T-helper 1 cell treated with Interleukin-12 subunit alpha and Interleukin-12 subunit beta and Interleukin-4 antibody, amounts not matched to agents 30 ng/mL and 1 ng/mL, for 36 hours (primary cell): ENCODE measurements at regions not wholly inside any gene's neighbourhood (a gene's known extent, or its start where the extent isn't known, plus 50 kb on each side); places are given as distances from the start of the nearest gene placed in this dataset.

ENCODE experiments used
- intact Hi-C: fragments of 100-400 bp; cut with micrococcal nuclease; formaldehyde crosslinking; loops from one replicate; pipeline ENCODE4 v1.15.1; 2024

DNA sequence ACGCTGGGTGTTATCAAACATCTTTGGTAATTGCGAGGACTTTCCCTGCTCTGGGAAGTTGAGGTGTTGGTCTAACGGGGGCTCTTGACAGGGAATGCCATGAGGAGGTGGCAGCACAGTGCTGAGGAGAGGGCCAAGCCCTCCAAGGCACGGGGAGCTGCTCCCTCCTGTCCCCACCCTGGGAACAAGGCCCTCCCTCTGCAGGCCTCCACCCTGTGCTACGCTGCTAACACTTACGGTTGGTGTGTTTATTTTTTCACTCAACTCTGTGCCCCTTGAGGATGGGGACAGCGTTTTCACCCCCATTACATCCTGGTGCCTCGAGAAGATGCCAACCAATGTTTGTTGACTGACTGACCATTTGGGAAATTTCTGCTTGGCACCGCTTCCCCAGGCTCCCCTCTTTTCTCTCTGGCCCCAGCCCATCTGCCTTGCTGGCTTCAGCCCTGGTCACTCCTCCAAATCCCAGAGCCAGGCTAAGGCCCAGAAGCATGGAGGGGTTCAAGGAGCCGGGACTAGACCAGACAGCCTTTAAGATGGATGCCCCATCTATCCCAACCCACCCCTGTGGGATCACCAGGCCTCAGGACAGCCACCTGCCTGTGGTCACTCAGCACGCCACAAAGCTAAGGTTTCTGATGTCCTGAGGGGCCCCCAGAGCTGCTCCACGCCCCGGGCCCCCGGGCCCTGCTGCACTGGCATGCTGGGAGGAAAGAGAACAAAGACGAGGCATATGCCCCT, 125.7 kb downstream of the BARX1 start:
- intact Hi-C loops: no loop called here

DNA sequence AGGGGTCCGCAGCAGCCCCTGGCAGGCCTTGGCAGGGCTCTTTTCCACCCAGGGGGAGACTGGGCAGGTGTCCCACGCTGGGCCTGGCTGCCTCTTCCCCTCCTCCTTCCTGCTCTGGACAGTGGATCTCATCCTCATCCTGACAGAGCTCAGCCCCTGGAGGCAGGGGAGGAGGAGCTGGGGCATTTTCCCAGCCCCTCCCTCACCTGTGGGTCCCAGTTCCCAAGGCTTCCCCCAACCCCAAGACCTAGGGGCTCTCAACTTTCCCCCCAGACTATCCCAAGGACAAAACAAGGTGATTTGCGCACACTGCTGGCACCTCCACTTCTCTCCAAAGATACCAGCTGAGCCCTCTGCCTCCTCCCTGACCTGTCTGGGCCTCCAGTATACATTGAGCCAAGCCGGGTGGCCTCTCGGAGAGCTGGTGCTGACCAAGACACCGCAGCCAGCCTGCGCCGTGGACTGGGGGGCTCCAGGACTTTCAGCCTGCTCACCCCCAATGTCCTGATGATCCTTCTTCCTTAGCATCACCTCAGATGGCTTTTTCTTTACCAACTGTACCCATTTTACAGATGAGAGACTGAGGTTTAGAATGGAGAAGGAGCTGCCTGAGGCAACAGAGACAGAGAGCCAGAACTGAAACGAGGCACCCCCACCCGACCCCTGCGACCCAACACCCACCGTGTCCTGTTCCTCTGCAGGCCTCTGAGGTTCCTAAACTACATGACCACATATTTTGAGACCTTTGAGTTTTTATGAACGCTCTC, 126.6 kb downstream of the BARX1 start:
- intact Hi-C loops: no loop called here

DNA sequence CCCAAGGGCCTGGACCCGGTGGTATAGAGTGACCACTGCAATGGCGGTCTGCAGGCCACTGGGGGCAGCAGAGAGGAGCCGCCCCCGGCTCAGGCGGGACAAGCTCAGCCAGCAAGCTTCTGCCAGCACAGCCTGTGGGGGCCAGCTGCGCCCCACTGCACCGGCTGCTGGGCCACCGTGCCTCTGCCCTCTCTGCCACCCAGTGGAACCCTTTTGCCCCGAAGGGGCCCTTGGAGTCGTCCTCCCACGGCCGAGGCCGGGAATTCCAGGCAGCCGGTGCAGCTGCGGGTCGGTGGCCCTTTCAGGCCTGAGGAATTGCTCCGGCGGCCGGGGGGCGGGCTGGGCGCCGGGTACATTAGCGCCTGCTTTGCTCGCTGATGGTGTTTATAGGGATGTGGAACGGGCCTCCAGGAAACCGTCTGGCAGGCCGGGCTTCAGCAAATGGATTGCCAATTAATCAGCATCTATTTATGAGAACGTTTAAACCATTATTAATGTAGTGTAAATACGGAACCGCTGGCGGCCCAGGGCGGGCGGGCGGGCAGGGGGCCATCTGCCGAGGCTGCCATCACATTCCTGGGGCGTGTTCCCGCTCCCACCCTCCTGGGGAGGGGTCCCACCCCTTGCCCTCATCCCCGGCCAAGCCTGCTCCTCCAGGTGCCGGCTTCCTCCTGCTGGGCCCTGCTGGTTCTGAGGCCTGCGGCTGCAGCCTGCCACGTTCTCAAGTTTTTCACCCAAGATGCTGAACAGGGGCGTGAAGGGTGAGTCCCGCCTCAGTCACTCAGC, 127.4 kb downstream of the BARX1 start:
- intact Hi-C loops: no loop called here

DNA sequence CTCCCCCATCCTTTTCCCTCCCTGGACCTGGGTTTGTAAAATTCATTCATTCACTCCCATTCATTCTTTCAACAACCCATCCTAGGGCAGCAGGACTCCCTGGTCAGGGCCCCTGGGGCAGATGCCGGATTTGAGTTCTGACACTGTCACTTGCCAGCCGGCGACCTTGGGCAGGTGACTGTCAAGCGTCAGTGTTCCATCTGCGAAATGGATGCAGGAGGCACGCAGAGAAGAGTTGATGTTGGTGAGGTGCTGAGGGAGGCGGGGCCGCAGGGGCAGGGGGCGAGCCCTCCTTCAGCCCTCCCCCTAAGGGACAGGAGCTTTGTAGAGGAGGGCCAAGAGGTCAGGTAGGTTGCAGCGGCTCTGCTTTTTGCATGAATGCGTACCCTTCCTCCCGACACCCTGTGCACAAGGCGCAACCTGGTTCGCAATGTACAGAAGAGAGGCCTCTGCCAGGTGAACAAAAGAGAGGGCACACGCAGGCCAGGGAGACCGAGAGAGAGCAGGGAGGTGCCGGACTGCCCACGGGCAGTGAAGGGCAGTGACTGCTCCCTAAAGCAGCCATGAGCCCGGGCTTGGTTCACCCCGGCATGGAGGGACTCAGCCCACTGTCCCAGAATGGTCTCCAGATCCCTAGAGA, 128.1 kb downstream of the BARX1 start:
- intact Hi-C loops: loop anchor here (1.0 kb wide), 2 partner anchors 136 to 175 kb away; no protein-coding TSS in a partner anchor

DNA sequence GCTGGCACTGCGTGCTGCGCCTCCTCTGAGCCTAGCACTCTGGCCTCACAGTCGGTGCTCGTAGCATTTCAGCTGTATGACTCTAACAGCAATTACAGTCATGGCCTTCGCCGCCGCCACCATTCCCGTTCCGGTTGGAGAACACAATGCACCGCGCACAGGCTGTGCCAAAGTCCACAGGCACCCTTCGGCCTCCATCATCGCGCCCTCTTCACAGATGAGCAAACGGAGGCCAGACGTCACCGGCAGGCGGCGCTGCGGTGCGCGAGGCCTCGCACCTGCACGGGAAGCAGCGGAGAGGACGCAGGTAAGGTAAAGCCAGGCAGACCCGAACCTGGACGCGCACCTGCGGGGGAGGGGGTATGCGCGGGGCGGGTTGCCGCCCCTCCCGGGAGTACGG, 128.9 kb downstream of the BARX1 start:
- intact Hi-C loops: loop anchor here (1.0 kb wide), 2 partner anchors 137 to 176 kb away; no protein-coding TSS in a partner anchor

DNA sequence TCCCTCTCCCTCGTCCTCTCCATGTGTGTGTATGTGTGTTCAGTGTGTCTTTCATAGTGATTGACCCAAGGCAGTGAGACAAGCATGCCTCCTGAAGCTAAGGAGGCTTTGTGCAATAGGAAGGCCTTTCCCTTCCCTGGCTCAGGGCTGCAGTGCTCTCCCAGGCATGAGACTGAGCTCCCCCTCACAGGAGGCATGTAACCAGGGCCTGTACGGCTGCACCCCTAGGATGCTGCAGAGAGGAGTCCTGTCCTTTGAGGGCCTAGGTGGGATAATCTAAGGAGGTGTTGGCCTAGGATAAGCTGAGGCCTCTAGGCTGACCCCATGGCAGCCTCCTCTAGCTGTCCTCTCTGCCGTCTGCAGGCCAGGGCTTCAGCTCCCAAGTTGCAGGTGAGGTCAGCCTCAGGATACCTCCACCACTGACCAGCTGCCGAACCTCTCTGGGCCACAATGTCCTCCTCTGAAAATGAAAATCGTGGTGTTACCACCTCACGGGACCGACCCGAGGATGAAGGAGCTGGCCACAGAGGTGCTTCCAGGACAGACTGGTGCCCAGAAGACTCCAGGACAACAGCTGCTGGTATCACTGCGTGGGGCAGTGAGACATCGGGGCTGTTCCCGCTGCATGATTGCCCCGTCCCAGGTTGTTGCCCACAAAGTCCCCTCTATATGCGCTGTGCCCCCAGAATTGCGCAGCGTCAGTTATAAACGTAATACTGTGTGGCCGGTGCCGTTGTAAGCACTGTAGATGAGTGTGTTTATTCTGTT, 129.6 kb downstream of the BARX1 start:
- intact Hi-C loops: loop anchor here (1.0 kb wide), 2 partner anchors 138 to 177 kb away; no protein-coding TSS in a partner anchor

DNA sequence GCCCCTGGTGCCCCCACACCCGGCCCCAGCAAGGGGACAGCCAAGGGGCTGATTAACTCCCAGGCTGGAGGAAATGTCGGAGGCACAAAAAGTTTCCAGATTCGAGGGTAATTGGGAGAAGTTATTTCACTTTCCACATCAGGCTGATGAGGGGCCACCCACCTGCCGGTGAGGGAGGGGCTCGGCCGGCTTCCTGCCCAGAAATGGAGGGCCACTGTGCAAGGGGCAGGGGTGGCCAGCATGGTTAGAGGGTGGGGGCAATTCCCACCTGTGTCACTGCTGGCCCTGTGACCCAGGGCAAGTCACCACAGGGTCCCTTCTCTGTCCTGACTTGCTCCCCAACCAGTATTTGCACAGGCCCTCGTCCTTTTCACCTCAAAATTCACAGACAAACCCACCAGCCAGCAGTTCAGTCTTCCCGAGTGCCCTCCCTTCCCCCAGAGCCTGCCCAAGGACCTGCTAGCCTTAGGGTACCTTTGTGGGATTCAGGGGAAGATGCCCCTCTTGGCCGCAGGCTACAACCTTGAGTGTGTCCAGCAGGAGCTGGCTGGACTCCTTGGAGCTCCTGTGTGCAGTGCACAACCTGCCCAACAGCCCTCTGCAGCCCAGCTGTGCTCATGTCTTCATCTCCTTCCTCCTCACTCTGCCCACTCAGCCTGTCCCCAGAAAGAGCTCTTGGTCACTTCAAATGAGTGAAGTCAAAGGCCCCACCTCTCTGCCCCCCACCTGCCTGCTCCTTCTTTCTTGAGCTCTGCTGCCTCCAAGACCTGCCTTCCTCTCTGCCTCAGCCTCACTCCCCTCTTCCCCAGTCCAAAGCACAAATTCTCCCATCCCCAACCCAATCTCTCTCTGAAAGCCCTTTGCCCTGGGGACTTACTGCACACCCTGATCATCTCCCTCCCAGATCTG, 130.5 kb downstream of the BARX1 start:
- intact Hi-C loops: no loop called here

DNA sequence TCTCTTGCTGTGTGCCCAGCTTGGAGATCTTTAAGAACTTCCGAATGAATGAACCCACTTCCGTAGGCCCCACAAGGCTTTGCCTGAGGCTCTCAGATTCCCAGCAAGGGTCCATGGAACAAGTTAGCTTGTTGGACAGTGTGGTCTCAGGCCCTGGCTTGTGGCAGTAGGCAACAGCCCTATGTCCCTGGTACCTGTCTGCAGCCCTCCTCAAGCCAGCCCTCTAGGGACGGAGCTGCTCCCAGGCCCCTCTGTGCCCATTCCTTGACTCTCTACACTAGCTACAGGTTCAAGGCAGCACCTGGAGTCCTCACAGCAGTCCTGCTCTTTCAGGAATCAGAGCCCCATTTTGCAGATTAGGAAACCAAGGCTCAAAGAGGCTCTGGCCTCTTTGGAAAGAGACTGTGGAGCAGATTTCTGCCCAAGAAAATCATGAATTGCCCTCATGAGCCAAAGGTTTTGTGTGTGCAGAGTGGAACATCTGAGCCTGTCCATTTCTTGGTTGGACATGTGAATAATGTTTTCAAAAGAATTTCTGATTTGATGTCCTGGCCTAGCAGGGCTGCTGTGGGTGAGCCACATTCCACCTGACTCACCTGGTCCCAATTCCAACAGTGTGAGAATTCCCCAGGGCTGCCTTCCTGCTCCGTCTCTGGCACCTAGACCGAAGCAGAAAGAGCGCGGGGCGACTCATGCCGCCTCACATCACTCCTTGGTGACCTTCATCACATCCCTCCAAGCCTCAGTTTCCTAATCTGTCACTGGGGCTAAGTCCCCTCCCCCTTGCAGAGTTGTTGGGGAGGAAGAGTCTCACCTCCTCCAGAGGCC, 131.7 kb downstream of the BARX1 start:
- intact Hi-C loops: no loop called here

DNA sequence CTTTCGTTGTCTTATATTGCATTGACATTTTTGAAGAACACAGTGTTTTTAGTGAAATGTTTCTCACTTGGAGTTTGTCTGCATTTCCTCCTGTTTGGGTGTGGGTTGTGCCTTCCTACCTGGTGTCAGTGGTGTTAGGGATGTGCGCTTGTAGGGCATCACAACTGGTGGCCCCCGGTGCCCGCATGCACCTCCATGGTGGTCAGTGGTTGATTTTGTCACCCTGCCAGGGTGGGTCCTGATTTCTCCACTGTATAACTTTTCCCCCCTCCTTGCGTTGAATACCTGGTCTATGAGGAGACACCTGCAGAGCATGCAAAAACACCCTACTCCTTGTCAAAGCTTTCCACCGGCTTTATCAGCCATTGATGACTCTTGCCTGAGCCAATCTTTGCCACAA, 132.9 kb downstream of the BARX1 start:
- intact Hi-C loops: no loop called here

DNA sequence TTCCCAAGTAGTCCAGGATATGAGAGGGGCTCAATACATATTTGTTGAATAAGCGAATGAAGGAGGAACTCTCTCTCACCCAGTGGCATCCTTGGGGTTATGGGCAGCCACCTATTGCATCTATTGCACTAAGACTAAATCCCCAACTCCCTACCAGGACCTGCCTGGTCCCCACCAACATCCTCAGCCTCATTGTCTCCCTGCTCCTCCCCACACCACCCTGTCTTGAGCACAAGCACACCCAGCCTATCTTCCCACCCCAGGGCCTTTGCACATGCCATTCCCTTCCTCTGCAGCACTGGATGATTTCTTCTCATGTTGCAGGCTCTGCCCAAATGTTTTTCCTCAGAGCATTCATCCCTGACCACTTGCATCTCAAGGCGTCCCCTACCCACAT, 133.8 kb downstream of the BARX1 start:
- intact Hi-C loops: no loop called here

DNA sequence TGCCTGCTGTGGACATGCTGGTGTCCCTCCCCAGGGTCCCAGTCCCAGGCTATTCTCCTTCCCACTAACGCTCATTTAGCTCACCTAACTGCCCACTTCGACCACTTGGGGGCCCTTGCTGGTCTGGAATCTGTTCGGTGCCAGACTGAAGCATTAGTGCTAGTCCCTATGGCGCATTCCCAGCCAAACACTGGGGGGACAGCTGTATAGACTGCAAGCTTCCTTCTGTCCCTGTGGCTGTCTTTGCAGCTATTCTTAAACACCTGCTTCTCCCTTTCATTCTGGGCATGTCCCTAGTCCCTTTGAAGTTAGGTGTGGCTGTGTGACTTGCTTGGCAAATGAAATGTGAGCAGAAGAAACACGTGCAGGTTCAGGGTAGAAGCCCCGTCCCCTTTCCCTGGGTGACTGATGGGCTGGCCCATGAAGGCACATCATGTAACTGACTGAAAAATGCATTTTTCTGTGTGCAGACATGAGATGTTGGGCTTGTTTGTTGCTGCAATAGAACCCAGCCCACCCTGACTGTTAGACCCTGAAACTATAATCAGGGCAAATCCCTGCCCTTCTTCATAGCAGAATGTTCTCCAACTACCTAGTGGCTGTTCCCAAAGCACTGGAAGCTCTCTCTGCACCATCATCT, 134.4 kb downstream of the BARX1 start:
- intact Hi-C loops: no loop called here

DNA sequence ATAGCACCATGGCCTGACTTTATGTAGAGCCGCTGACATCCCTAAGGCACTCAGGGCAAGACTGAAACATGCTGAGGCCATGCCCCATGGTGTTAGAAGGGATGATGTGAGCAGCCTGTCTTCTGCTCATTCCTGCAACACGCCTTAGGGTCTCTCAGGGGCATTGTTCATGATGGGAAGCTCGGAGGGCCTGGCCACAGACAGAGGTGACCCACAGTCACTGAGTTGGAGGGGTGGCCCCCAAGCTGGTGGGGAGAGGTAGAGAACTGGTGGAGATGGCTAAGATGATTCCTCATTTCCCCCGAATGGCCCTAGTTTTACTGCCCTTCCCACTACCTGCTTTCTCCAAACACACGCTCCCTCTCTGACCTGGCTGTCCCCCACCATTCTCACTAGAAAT, 135.2 kb downstream of the BARX1 start:
- intact Hi-C loops: no loop called here

DNA sequence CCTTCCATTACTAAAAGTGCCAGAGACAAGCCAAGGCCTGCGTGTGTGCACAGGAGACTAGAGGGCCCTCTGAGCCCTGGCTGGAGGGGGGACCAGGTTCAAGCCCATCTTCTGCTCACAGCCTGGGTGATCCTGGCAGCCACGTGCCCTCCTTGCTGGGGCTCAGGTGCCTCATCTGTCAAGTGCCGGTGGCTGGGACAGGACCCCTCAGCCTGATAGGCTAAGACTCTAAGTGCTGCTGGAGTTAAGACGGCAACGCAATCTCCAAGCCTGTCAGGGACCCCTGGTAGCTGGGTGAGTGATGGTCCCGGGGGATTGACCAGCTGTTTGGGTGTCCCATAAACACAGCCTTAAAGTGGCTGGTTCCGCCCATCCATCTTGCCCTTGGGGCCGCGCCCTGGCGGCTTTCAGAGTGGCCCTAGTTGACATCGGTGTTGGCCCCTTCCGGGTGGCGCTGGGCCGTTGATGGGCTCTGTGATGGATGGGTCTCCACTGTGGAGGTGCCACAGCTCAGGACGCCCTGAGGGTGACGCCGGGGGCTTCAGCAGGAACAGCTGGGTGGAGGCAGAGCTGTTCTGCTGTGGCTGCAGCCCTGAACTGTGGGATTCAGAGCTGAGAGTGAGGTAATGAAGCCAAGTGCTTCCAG, 136.2 kb downstream of the BARX1 start:
- intact Hi-C loops: no loop called here

DNA sequence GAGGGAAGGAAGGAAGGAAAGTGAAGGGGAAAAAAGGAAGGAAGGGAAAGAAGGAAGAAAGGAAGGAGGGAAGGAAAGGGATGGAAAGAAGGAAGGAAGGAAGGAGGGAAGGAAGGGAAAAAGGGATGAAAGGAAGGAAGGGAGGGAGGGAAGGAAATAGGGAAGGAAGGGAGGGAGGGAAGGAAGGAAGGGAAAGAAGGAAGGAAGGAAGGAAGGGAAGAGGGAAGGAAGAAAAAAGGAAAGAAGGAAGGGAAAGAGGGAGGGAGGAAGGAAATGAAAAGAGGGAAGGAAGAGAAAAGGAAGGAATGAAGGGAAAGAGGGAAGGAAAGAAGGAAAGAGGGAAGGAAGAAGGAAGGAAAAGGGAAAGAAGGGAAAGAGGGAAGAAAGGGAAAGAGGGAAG, 136.9 kb downstream of the BARX1 start:
- intact Hi-C loops: no loop called here

DNA sequence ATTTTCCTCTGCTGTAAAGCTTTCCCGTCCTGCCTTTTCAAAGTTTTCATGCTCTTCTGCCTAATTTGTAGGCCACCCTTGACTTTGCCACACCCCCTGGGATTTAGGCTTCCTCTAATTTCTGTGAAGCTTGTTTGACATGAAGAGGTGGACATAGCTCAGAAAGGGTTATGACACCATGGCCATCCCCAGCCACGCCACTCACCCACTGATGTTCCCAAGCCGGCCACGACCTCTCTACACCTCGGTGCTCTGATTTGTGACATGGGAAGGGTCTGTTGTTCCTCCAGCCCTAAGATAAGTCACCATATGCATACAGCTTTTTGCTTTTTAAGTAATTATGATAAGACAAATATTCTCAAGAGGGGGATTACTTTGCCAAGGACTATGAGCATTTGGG, 139.5 kb downstream of the BARX1 start:
- intact Hi-C loops: no loop called here

DNA sequence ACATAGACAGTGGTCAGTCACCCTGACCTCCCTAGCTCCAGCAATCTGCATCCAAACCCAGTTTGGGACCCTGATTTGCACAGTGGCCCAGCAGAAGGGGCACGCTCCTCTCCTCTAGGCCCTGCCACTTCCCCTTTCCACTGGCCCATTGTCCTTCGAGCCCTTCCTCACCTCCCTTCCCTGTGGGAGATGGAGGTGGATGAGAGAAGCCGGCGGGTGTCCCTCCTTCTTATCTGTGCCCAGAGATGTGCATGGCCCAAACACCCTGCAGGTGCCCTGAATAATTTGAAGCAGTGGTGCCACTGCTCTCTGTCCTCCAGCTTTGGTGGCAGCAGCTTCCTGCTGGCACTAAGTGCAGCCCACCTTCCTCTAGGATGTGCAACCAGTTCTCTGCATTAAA, 140.0 kb downstream of the BARX1 start:
- intact Hi-C loops: no loop called here

DNA sequence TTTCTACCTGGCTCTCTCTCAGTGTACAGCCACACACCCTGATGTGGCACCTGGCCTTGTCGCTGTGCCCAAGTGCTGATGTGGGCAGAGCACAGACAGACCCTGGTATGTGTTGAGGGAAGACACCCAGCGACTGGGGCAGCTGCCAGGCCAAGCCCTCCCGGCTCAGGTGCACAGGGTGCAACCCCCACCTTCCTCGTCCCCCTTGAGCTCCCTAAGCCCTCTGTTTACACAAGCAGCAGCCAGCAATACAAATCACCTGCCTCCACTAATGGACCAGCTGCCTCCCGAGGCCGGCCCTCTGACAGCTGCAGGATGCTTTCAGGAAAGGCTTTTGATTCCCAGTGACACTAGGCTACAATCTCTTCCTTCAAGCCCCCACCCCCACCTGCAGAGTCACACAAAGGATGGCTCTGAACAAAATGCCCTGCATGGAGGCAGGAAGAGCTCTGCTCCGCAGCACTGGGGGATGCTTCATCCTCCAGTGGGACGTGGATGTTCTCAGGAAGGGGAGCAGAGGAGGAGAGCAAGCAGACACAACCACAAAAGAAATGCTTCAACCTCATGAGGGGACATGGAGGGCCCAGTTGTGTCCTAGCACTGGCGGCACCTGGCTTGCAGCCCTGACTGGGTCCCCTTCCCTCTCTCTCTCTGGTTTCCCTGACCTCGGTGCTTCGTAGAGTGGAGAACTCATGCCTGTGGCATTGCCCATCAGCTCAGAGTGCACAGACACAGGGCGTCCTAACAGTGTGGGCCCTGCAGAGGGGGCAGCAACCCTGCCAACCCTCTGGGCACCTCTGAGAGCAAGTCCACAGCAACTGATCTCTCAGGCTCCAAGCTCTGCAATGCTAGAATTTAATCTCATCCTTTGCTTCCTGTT, 140.8 kb downstream of the BARX1 start:
- intact Hi-C loops: no loop called here
